ENCODE measurements at regions not wholly inside any gene's neighbourhood (a gene's known extent, or its start where the extent isn't known, plus 50 kb on each side); places are given as distances from the start of the nearest gene placed in this dataset.

- Histone ChIP-seq H3K27me3 (no peaks in the 10 kb centered on the region), H3K4me3 (no peak overlapping the region), H3K27ac (no peak overlapping the region), H3K4me1 (no peaks in the 10 kb centered on the region), H3K36me3 (no peaks in the 10 kb centered on the region), H3K9me3 (no peaks in the 10 kb centered on the region)
- DNase-seq (ENCODE audit: extremely low spot score in 2 of 2), result no peak
- intact Hi-C loops (cut with DNase I), result no loop called here
- TF ChIP-seq CTCF (IDR thresholded peaks at IDR 0.05) (no peak), POLR2A (IDR thresholded peaks at IDR 0.05) (no peak), POLR2AphosphoS5 (IDR thresholded peaks at IDR 0.05; ENCODE audit: insufficient read depth in 1 of 2, low read depth in 1 of 2) (no peak)
These were observed 275.7 kb upstream of the KIF2A start for GRCh38 chr5:62030326-62030725.

GRCh38 chr5:62038024-62038423 is 268.0 kb upstream of the KIF2A start:
- no peaks in the 10 kb centered on the region for H3K36me3 ChIP-seq
- H3K4me3 ChIP-seq, result no peak overlapping the region
- TF ChIP-seq CTCF (IDR thresholded peaks at IDR 0.05), result no peak
- no peak for TF ChIP-seq POLR2A (IDR thresholded peaks at IDR 0.05)
- TF ChIP-seq POLR2AphosphoS5 (IDR thresholded peaks at IDR 0.05; ENCODE audit: insufficient read depth in 1 of 2, low read depth in 1 of 2), result no peak
- H3K27me3 ChIP-seq, result no peaks in the 10 kb centered on the region
- intact Hi-C loops (cut with DNase I), result no loop called here
- no peaks in the 10 kb centered on the region for H3K9me3 ChIP-seq
- no peaks in the 10 kb centered on the region for H3K4me1 ChIP-seq
- DNase-seq (ENCODE audit: extremely low spot score in 2 of 2), result no peak
- no peak overlapping the region for H3K27ac ChIP-seq

GRCh38 chr5:62041156-62041756 is 264.8 kb upstream of the KIF2A start:
- TF ChIP-seq POLR2A (IDR thresholded peaks at IDR 0.05) (no peak), POLR2AphosphoS5 (IDR thresholded peaks at IDR 0.05; ENCODE audit: insufficient read depth in 1 of 2, low read depth in 1 of 2) (no peak), CTCF (IDR thresholded peaks at IDR 0.05) (no peak)
- intact Hi-C loops (cut with DNase I), result no loop called here
- H3K9me3 ChIP-seq, result no peaks in the 10 kb centered on the region
- H3K36me3 ChIP-seq, result no peaks in the 10 kb centered on the region
- no peaks in the 10 kb centered on the region for H3K4me1 ChIP-seq
- no peaks in the 10 kb centered on the region for H3K27me3 ChIP-seq
- H3K27ac ChIP-seq, result no peak overlapping the region
- DNase-seq (ENCODE audit: extremely low spot score in 2 of 2), result no peak
- no peak overlapping the region for H3K4me3 ChIP-seq

GRCh38 chr5:62042007-62042406 is 264.0 kb upstream of the KIF2A start:
- TF ChIP-seq POLR2A (IDR thresholded peaks at IDR 0.05) (no peak), CTCF (IDR thresholded peaks at IDR 0.05) (no peak), POLR2AphosphoS5 (IDR thresholded peaks at IDR 0.05; ENCODE audit: insufficient read depth in 1 of 2, low read depth in 1 of 2) (no peak)
- Histone ChIP-seq H3K36me3 (no peaks in the 10 kb centered on the region), H3K9me3 (no peaks in the 10 kb centered on the region)

More at GRCh38 chr5:62042007-62042406, 264.0 kb upstream of the KIF2A start:
- H3K4me1 ChIP-seq, result no peaks in the 10 kb centered on the region
- DNase-seq (ENCODE audit: extremely low spot score in 2 of 2), result no peak
- no peak overlapping the region for H3K4me3 ChIP-seq
- H3K27me3 ChIP-seq, result no peaks in the 10 kb centered on the region
- no peak overlapping the region for H3K27ac ChIP-seq
- intact Hi-C loops (cut with DNase I), result no loop called here

Measured in vagina (tissue), 2 donors.